H1 (cell line): ENCODE measurements at regions not wholly inside any gene's neighbourhood (a gene's known extent, or its start where the extent isn't known, plus 50 kb on each side); places are given as distances from the start of the nearest gene placed in this dataset.

Experiments
- CTCF ChIA-PET: fragments of 300-600 bp; sonication (Branson Sonifier 250); formaldehyde crosslinking; loops from one replicate; lab custom pipeline; 2021; ENCODE audit not compliant: partially characterized antibody; lab: Charles Lee
- POLR2A ChIA-PET: fragments of 300-600 bp; sonication (Branson Sonifier 250); formaldehyde crosslinking; loops from one replicate; lab custom pipeline; 2021; ENCODE audit warnings: inconsistent platforms; ENCODE audit not compliant: partially characterized antibody; lab: Charles Lee
- DNase-seq, 2 experiments: peaks; one replicate each; pipeline versions ENCODE4 v3.0.0 to v3.0.0-alpha.2; 2010 to 2022; ENCODE audit warnings: low spot score in 2 of 2, low read depth in 1 of 2, mixed read lengths in 1 of 2
- FAIRE-seq: peaks from 2 replicates; lab custom pipeline; 2011; peaks lifted over from hg19 to GRCh38; lab: Jason Lieb, UNC
- H2AFZ ChIP-seq: 2 replicates; pipeline ENCODE4 v1.8.1; 2012; ENCODE audit warnings: low read length, inconsistent platforms
- H2AK5ac ChIP-seq: 2 replicates; pipeline ENCODE4 v1.6.1; 2013; ENCODE audit warnings: low read depth, low read length
- H2BK120ac ChIP-seq: replicated peaks from 2 replicates; pipeline ENCODE3; 2013; ENCODE audit warnings: low read depth, low read length, inconsistent platforms
- H2BK12ac ChIP-seq: 2 replicates; pipeline ENCODE4 v1.6.1; 2013; ENCODE audit warnings: low read depth, low read length
- H2BK15ac ChIP-seq: 2 replicates; pipeline ENCODE4 v1.6.1; 2013; ENCODE audit warnings: low read length
- H2BK20ac ChIP-seq: 2 replicates; pipeline ENCODE4 v1.6.1; 2013; ENCODE audit warnings: low read length
- H2BK5ac ChIP-seq: 2 replicates; pipeline ENCODE4 v1.6.1; 2013; ENCODE audit warnings: low read depth, low read length
- H3K14ac ChIP-seq: 2 replicates; pipeline ENCODE4 v1.6.1; 2013; ENCODE audit warnings: inconsistent platforms; ENCODE audit not compliant: insufficient read length
- H3K18ac ChIP-seq: 2 replicates; pipeline ENCODE4 v1.6.1; 2013; ENCODE audit warnings: low read length; ENCODE audit errors: extremely low read depth
- H3K23ac ChIP-seq: 2 replicates; pipeline ENCODE4 v1.6.1; 2013; ENCODE audit warnings: inconsistent platforms; ENCODE audit not compliant: insufficient read length
- H3K23me2 ChIP-seq: 2 replicates; pipeline ENCODE4 v1.6.1; 2013; ENCODE audit warnings: low read depth, low read length
- H3K27ac ChIP-seq: 2 replicates; pipeline ENCODE4 v1.6.1; 2011; ENCODE audit warnings: low read depth, low read length, inconsistent platforms
- H3K27me3 ChIP-seq, 4 experiments: replicated peaks in 1 of 4; 1 replicate in 1 of 4; 2 replicates in 3 of 4; pipeline versions ENCODE4 v1.6.1 to v1.8.1; 2011 to 2013; ENCODE audit warnings: low read length in 3 of 4, mild to moderate bottlenecking in 3 of 4, inconsistent platforms in 2 of 4, mixed read lengths in 2 of 4, moderate library complexity in 1 of 4; ENCODE audit not compliant: control insufficient read depth in 3 of 4, insufficient read depth in 3 of 4; ENCODE audit errors: extremely low read depth in 1 of 4
- H3K36me3 ChIP-seq, 4 experiments: 2 replicates each; pipeline versions ENCODE4 v1.6.1 to v1.8.1; 2011 to 2013; ENCODE audit warnings: mild to moderate bottlenecking in 4 of 4, low read length in 3 of 4, moderate library complexity in 2 of 4, control low read depth in 1 of 4, inconsistent platforms in 1 of 4; ENCODE audit not compliant: insufficient read depth in 4 of 4, control insufficient read depth in 2 of 4
- H3K4ac ChIP-seq: replicated peaks from 2 replicates; pipeline ENCODE3; 2013; ENCODE audit warnings: low read length, low read depth, mixed read lengths, inconsistent platforms; ENCODE audit not compliant: insufficient read length
- H3K4me1 ChIP-seq, 4 experiments: replicated peaks in 1 of 4; 1 replicate in 1 of 4; 2 replicates in 3 of 4; pipeline versions ENCODE4 v1.6.1 to v1.8.1; 2011 to 2013; ENCODE audit warnings: low read length in 3 of 4, inconsistent platforms in 2 of 4, mixed read lengths in 1 of 4; ENCODE audit not compliant: insufficient read depth in 4 of 4, control insufficient read depth in 3 of 4
- H3K4me2 ChIP-seq, 2 experiments: 2 replicates each; pipeline versions ENCODE4 v1.6.1 to v1.8.1; 2011 to 2013; ENCODE audit warnings: low read depth in 2 of 2, low read length in 2 of 2, control low read depth in 1 of 2, inconsistent platforms in 1 of 2, mild to moderate bottlenecking in 1 of 2; ENCODE audit not compliant: insufficient read depth in 1 of 2
- H3K4me3 ChIP-seq, 4 experiments: fragments of 200-600, 300-600 bp in 1 of 4; sonication (generic), shearing (Covaris generic), sonication (Bioruptor Twin) in 1 of 4; 2 replicates each; pipeline versions ENCODE4 v1.5.1 to v1.8.1; 2011 to 2016; ENCODE audit warnings: low read length in 4 of 4, low read depth in 3 of 4, control low read depth in 2 of 4, inconsistent platforms in 2 of 4, mild to moderate bottlenecking in 2 of 4, mixed read lengths in 1 of 4, moderate library complexity in 1 of 4; ENCODE audit not compliant: insufficient read depth in 2 of 4; ENCODE audit errors: extremely low read depth in 1 of 4
- H3K56ac ChIP-seq: replicated peaks from 2 replicates; pipeline ENCODE3; 2013; ENCODE audit warnings: low read depth, mild to moderate bottlenecking, mixed read lengths, low read length, inconsistent platforms; ENCODE audit not compliant: insufficient read length
- H3K79me1 ChIP-seq: 2 replicates; pipeline ENCODE4 v1.6.1; 2013; ENCODE audit warnings: low read depth, low read length, control low read depth
- H3K79me2 ChIP-seq, 2 experiments: 2 replicates each; pipeline versions ENCODE4 v1.6.1 to v1.8.1; 2012 to 2013; ENCODE audit warnings: low read length in 2 of 2, mild to moderate bottlenecking in 2 of 2, inconsistent platforms in 1 of 2; ENCODE audit not compliant: insufficient read depth in 2 of 2, control insufficient read depth in 1 of 2
- H3K9ac ChIP-seq, 4 experiments: replicated peaks in 1 of 4; 1 replicate in 1 of 4; 2 replicates in 3 of 4; pipeline versions ENCODE4 v1.6.1 to v1.8.1; 2011 to 2013; ENCODE audit warnings: low read depth in 3 of 4, low read length in 3 of 4, control low read depth in 2 of 4, mild to moderate bottlenecking in 2 of 4, moderate library complexity in 2 of 4, inconsistent platforms in 1 of 4; ENCODE audit errors: extremely low read depth in 1 of 4
- H3K9me3 ChIP-seq, 2 experiments: 2 replicates each; pipeline versions ENCODE4 v1.6.1 to v1.8.1; 2012 to 2013; ENCODE audit warnings: mild to moderate bottlenecking in 2 of 2, moderate library complexity in 2 of 2, control low read depth in 1 of 2, inconsistent platforms in 1 of 2, low read depth in 1 of 2, low read length in 1 of 2, mixed read lengths in 1 of 2; ENCODE audit not compliant: insufficient read depth in 2 of 2
- H4K20me1 ChIP-seq, 2 experiments: replicated peaks in 1 of 2; 2 replicates each; pipeline versions ENCODE3 to v1.8.1; 2011 to 2013; ENCODE audit warnings: inconsistent platforms in 2 of 2, low read length in 2 of 2, mild to moderate bottlenecking in 1 of 2; ENCODE audit not compliant: insufficient read depth in 2 of 2, control insufficient read depth in 1 of 2
- H4K5ac ChIP-seq: 2 replicates; pipeline ENCODE4 v1.6.1; 2013; ENCODE audit warnings: low read length, low read depth, mixed read lengths, inconsistent platforms; ENCODE audit not compliant: insufficient read length
- H4K8ac ChIP-seq: 2 replicates; pipeline ENCODE4 v1.8.0; 2013; ENCODE audit warnings: mild to moderate bottlenecking, moderate library complexity, low read length, inconsistent platforms; ENCODE audit not compliant: insufficient read depth; ENCODE audit errors: extremely low read depth
- H4K91ac ChIP-seq: replicated peaks from 2 replicates; pipeline ENCODE3; 2013; ENCODE audit warnings: low read length, mixed read lengths, inconsistent platforms; ENCODE audit not compliant: insufficient read length
- CHD1 ChIP-seq: IDR thresholded peaks from 2 replicates; pipeline ENCODE4 v1.6.1; 2012; ENCODE audit warnings: low read depth, low read length, improper control_type of control experiment
- GTF2F1 ChIP-seq: IDR thresholded peaks from 2 replicates; pipeline ENCODE4 v1.6.1; 2012; ENCODE audit warnings: low read depth, low read length, improper control_type of control experiment, borderline replicate concordance
- HDAC2 ChIP-seq, 2 experiments: fragments of 300-600 bp in 1 of 2; sonication (generic) in 1 of 2; IDR thresholded peaks; 2 replicates each; pipeline ENCODE4 v1.6.1; 2011 to 2012; ENCODE audit warnings: low read depth in 2 of 2, low read length in 2 of 2, mild to moderate bottlenecking in 2 of 2, moderate library complexity in 2 of 2, borderline replicate concordance in 1 of 2, inconsistent platforms in 1 of 2
- MAFK ChIP-seq: IDR thresholded peaks from 2 replicates; pipeline ENCODE4 v1.6.1; 2012; ENCODE audit warnings: low read depth, mild to moderate bottlenecking, improper control_type of control experiment, low read length
- RAD21 ChIP-seq, 2 experiments: IDR thresholded peaks in 1 of 2; conservative IDR thresholded peaks in 1 of 2; 2 replicates each; pipeline ENCODE4 v1.6.1; 2011; ENCODE audit warnings: low read depth in 2 of 2, low read length in 2 of 2, improper control_type of control experiment in 1 of 2, inconsistent platforms in 1 of 2, mild to moderate bottlenecking in 1 of 2, moderate library complexity in 1 of 2
- RXRA ChIP-seq: IDR thresholded peaks from 2 replicates; pipeline ENCODE4 v1.6.1; 2011; ENCODE audit warnings: low read depth, mild to moderate bottlenecking, low read length, moderate library complexity; ENCODE audit not compliant: insufficient read depth
- SIRT6 ChIP-seq: IDR thresholded peaks from one replicate; pipeline ENCODE4 v1.7.1; 2012; ENCODE audit warnings: low read length, inconsistent platforms
- SIX5 ChIP-seq: IDR thresholded peaks from 2 replicates; pipeline ENCODE4 v1.6.1; 2011; ENCODE audit warnings: mild to moderate bottlenecking, low read depth, low read length
- SUZ12 ChIP-seq: fragments of 200-600 bp; sonication (generic); IDR thresholded peaks from 2 replicates; pipeline ENCODE4 v1.6.1; 2012; ENCODE audit warnings: mild to moderate bottlenecking, inconsistent platforms, low read length, moderate library complexity, mixed read lengths
- YY1 ChIP-seq: IDR thresholded peaks from 2 replicates; pipeline ENCODE4 v1.6.1; 2011; ENCODE audit warnings: low read depth, mild to moderate bottlenecking, low read length
- WGBS, 2 experiments: shearing (Covaris generic) in 1 of 2; methylation state at CpG; one replicate each; pipeline versions ENCODE4 v1.1.6 to v1.1.7; 2013 to 2015; ENCODE audit warnings: low lambda C conversion rate in 2 of 2, mixed read lengths in 2 of 2, inconsistent platforms in 1 of 2, low coverage in 1 of 2, missing lambda C conversion rate in 1 of 2; ENCODE audit not compliant: insufficient replicate concordance in 2 of 2, insufficient coverage in 1 of 2, insufficient read length in 1 of 2; ENCODE audit errors: extremely low coverage in 1 of 2, missing lambda C conversion rate in 1 of 2; 5-methylcytosine and 5-hydroxymethylcytosine counted together

GRCh38 chr1:14113841-14114567 lies 414.0 kb downstream of the PRDM2 start:
- 58% methylated on average over 15 of the region's 15 CpGs; no CpG with 5 or more reads in 1 of the 2 experiments for WGBS, 2 experiments
- peak overlapping the region; percentile 39; the same call in 1 of the 2 replicates for H2AFZ ChIP-seq
- FAIRE-seq, result peak; percentile 93
- TF ChIP-seq SUZ12 (no peak), RXRA (no peak), GTF2F1 (no peak), HDAC2 (IDR thresholded peaks at IDR 0.05; ENCODE audit: borderline replicate concordance in 1 of 2, low read depth in 2 of 2, low read length in 2 of 2) (no peak), SIX5 (no peak), CHD1 (no peak), MAFK (no peak), YY1 (peak; percentile 79), SIRT6 (no peak), RAD21 (IDR thresholded peaks at IDR 0.05 in 1 of 2, conservative IDR thresholded peaks at IDR 0.05 in 1 of 2; ENCODE audit: low read depth in 2 of 2, low read length in 2 of 2) (peak; percentile 98 to 100)

More at GRCh38 chr1:14113841-14114567, 414.0 kb downstream of the PRDM2 start:
- no peak overlapping the region for H2AK5ac ChIP-seq
- H2BK120ac ChIP-seq, result no peak overlapping the region
- H3K4me1 ChIP-seq, result no peaks in the 10 kb centered on the region; a peak in 2 of 7 replicates
- H3K4me3 ChIP-seq, result no peak overlapping the region
- no peaks in the 10 kb centered on the region for H3K79me1 ChIP-seq
- H2BK20ac ChIP-seq, result no peak overlapping the region
- no peak overlapping the region for H3K27ac ChIP-seq
- no peaks in the 10 kb centered on the region for H3K36me3 ChIP-seq
- H3K18ac ChIP-seq, result no peak overlapping the region
- no peak overlapping the region for H3K4me2 ChIP-seq
- peak overlapping the region; percentile 41; the same call in 1 of the 2 replicates for H2BK12ac ChIP-seq
- no peak overlapping the region for H3K56ac ChIP-seq
- H3K79me2 ChIP-seq, result no peaks in the 10 kb centered on the region
- no peak overlapping the region for H4K8ac ChIP-seq
- no peak overlapping the region for H3K4ac ChIP-seq
- CTCF ChIA-PET, result interaction anchor here (0.5 to 2.6 kb wide), 53 partner anchors 9 to 1156 kb away, joined by 3 to 13 read pairs (median 4); no protein-coding TSS in a partner anchor
- POLR2A ChIA-PET, result no interaction called here
- peaks cover 3 to 4% of the 10 kb centered on the region in 2 experiments; a peak in 1 of 4 replicates for H3K9me3 ChIP-seq
- no peak overlapping the region for H4K91ac ChIP-seq
- no peaks in the 10 kb centered on the region for H3K23me2 ChIP-seq
- no peaks in the 10 kb centered on the region for H4K20me1 ChIP-seq
- no peak overlapping the region for H3K9ac ChIP-seq
- no peak overlapping the region for H2BK5ac ChIP-seq
- H2BK15ac ChIP-seq, result no peak overlapping the region
- no peak overlapping the region for H3K14ac ChIP-seq
- H3K23ac ChIP-seq, result no peak overlapping the region
- no peaks in the 10 kb centered on the region for H3K27me3 ChIP-seq
- no peak overlapping the region for H4K5ac ChIP-seq
- DNase-seq, result peak; percentile 59 to 77
